HCT116 (cell line): ENCODE measurements at regions not wholly inside any gene's neighbourhood (a gene's known extent, or its start where the extent isn't known, plus 50 kb on each side); places are given as distances from the start of the nearest gene placed in this dataset.

Experiments
- ATAC-seq: fragments of 200-7000 bp; cut with Tn5 transposase; 2 replicates; pipeline ENCODE4 v1.9.1; 2020; ENCODE audit warnings: mild to moderate bottlenecking, moderate library complexity
- BruUV-seq: library from RNA; stranded (reverse); fragments of 400-500 nt; replicated peaks from 2 replicates; lab custom pipeline; 2021; lab: Mats Ljungman, UMichigan
- CTCF ChIA-PET: fragments of 300-600 bp; sonication (Branson Sonifier 250); formaldehyde crosslinking; loops from one replicate; lab custom pipeline; 2021; ENCODE audit warnings: antibody characterized with exemption; lab: Charles Lee
- POLR2A ChIA-PET: fragments of 300-600, 350-600 bp; sonication (Branson Sonifier 250); formaldehyde crosslinking; loops from one replicate; lab custom pipeline; 2021; ENCODE audit warnings: antibody characterized with exemption; lab: Charles Lee
- RAD21 ChIA-PET, 2 experiments: fragments of 300-600 bp; sonication (Branson Sonifier 250); formaldehyde crosslinking; loops; one replicate each; lab custom pipeline; 2023; ENCODE audit warnings: low total read pairs in 2 of 2; ENCODE audit not compliant: uncharacterized antibody in 2 of 2, unreplicated experiment in 2 of 2, low non-redundant PET in 1 of 2; lab: Charles Lee
- DNase-seq: peaks from one replicate; pipeline ENCODE4 v3.0.0-alpha.2; 2010; ENCODE audit warnings: low read depth, low spot score
- H2AFZ ChIP-seq: fragments of 200-600 bp; shearing (Covaris generic), sonication (generic); 2 replicates; pipeline ENCODE4 v1.6.1; 2017; ENCODE audit warnings: low read depth, mixed run types, mixed read lengths, antibody characterized with exemption, low read length; ENCODE audit not compliant: poor library complexity, severe bottlenecking
- H3K27ac ChIP-seq: 2 replicates; pipeline ENCODE4 v1.5.1; 2012; ENCODE audit warnings: low read depth, low read length
- H3K27me3 ChIP-seq: fragments of 200-600 bp; sonication (generic); 2 replicates; pipeline ENCODE4 v1.6.1; 2016; ENCODE audit warnings: mixed run types, low read length, mixed read lengths; ENCODE audit not compliant: insufficient read depth
- H3K36me3 ChIP-seq, 2 experiments: fragments of 200-500 bp in 1 of 2; fragments of 200-600 bp in 1 of 2; sonication (Bioruptor generic) in 1 of 2; sonication (generic) in 1 of 2; 2 replicates each; pipeline versions ENCODE4 v1.5.1 to v1.6.1; 2014 to 2016; ENCODE audit warnings: low read length in 2 of 2, inconsistent platforms in 1 of 2, mixed read lengths in 1 of 2, mixed run types in 1 of 2; ENCODE audit not compliant: insufficient read depth in 2 of 2, control insufficient read depth in 1 of 2
- H3K4me1 ChIP-seq, 2 experiments: fragments of 200-600 bp in 1 of 2; sonication (generic) in 1 of 2; 2 replicates each; pipeline versions ENCODE4 v1.5.1 to v1.6.1; 2012 to 2017; ENCODE audit warnings: low read length in 2 of 2, inconsistent platforms in 1 of 2, mild to moderate bottlenecking in 1 of 2, mixed read lengths in 1 of 2, mixed run types in 1 of 2, moderate library complexity in 1 of 2; ENCODE audit not compliant: insufficient read depth in 2 of 2, control insufficient read depth in 1 of 2
- H3K4me2 ChIP-seq: fragments of 200-600 bp; sonication (generic); 2 replicates; pipeline ENCODE4 v1.6.1; 2017; ENCODE audit warnings: mixed run types, low read length, mixed read lengths
- H3K4me3 ChIP-seq, 2 experiments: fragments of 200-600 bp in 1 of 2; sonication (generic) in 1 of 2; replicated peaks in 1 of 2; 2 replicates each; pipeline ENCODE4 v1.5.1; 2011 to 2016; ENCODE audit warnings: low read length in 2 of 2, control low read depth in 1 of 2, low read depth in 1 of 2, mild to moderate bottlenecking in 1 of 2, mixed read lengths in 1 of 2, mixed run types in 1 of 2
- H3K79me2 ChIP-seq: fragments of 200-600 bp; sonication (generic); 2 replicates; pipeline ENCODE4 v1.6.1; 2017; ENCODE audit warnings: mild to moderate bottlenecking, mixed run types, low read length, moderate library complexity, mixed read lengths; ENCODE audit not compliant: insufficient read depth
- H3K9ac ChIP-seq: fragments of 200-600 bp; sonication (generic); 2 replicates; pipeline ENCODE4 v1.6.1; 2016; ENCODE audit warnings: low read length, mixed read lengths
- H3K9me2 ChIP-seq: fragments of 200-600 bp; sonication (generic), shearing (Covaris generic); 2 replicates; pipeline ENCODE4 v1.6.1; 2017; ENCODE audit warnings: mixed run types, mild to moderate bottlenecking, moderate library complexity; ENCODE audit not compliant: insufficient read depth
- H3K9me3 ChIP-seq, 2 experiments: fragments of 200-500 bp in 1 of 2; fragments of 200-600 bp in 1 of 2; sonication (Bioruptor generic) in 1 of 2; sonication (generic) in 1 of 2; 2 replicates each; pipeline ENCODE4 v1.6.1; 2014 to 2017; ENCODE audit warnings: low read length in 2 of 2, mixed read lengths in 2 of 2, inconsistent platforms in 1 of 2, low read depth in 1 of 2, mild to moderate bottlenecking in 1 of 2, mixed run types in 1 of 2, moderate library complexity in 1 of 2; ENCODE audit not compliant: control insufficient read depth in 1 of 2, insufficient read depth in 1 of 2
- H4K20me1 ChIP-seq: fragments of 200-600 bp; sonication (generic), shearing (Covaris generic); 2 replicates; pipeline ENCODE4 v1.6.1; 2017; ENCODE audit warnings: mixed run types, mild to moderate bottlenecking, moderate library complexity; ENCODE audit not compliant: insufficient read depth
- EZH2 ChIP-seq: fragments of 200-600 bp; sonication (generic); IDR thresholded peaks from 2 replicates; pipeline ENCODE4 v1.6.1; 2017; ENCODE audit warnings: antibody characterized with exemption, mixed run types
- FOSL1 ChIP-seq: IDR thresholded peaks from 2 replicates; pipeline ENCODE4 v1.6.1; 2012; ENCODE audit warnings: low read depth
- POLR2A ChIP-seq: IDR thresholded peaks from 2 replicates; pipeline ENCODE4 v1.7.0; 2011; ENCODE audit warnings: borderline replicate concordance; ENCODE audit not compliant: insufficient read depth, insufficient read length; ENCODE audit errors: extremely low read depth
- RAD21 ChIP-seq: IDR thresholded peaks from 2 replicates; pipeline ENCODE4 v1.6.1; 2012; ENCODE audit warnings: low read depth, mild to moderate bottlenecking
- REST ChIP-seq: IDR thresholded peaks from 2 replicates; pipeline ENCODE4 v1.6.1; 2012; ENCODE audit warnings: low read depth
- SIN3A ChIP-seq: IDR thresholded peaks from 2 replicates; pipeline ENCODE4 v1.6.1; 2012; ENCODE audit warnings: low read depth
- SP1 ChIP-seq: IDR thresholded peaks from 2 replicates; pipeline ENCODE4 v1.6.1; 2012; ENCODE audit warnings: low read depth
- SRF ChIP-seq: IDR thresholded peaks from 2 replicates; pipeline ENCODE4 v1.6.1; 2012; ENCODE audit warnings: low read depth
- YY1 ChIP-seq: IDR thresholded peaks from 2 replicates; pipeline ENCODE4 v1.6.1; 2011; ENCODE audit warnings: low read length, low read depth, moderate library complexity, mild to moderate bottlenecking; ENCODE audit not compliant: insufficient replicate concordance; ENCODE audit errors: extremely low read depth
- ZFX ChIP-seq: fragments of 450-650 bp; IDR thresholded peaks from 2 replicates; pipeline ENCODE4 v1.6.1; 2017
- ZNF274 ChIP-seq: fragments of 200-500 bp; sonication (Bioruptor generic); IDR thresholded peaks from 2 replicates; pipeline ENCODE4 v1.6.1; 2014; ENCODE audit warnings: mild to moderate bottlenecking, low read depth, low read length, inconsistent platforms
- intact Hi-C: fragments of 100-400 bp; cut with micrococcal nuclease; formaldehyde crosslinking; loops from 2 replicates; pipeline ENCODE4 v1.10.0; 2022

GRCh38 chr12:77388445-77389265 lies 323.3 kb upstream of the E2F7 start:
- no peak overlapping the region for H3K4me2 ChIP-seq
- H3K9me3 ChIP-seq = no peaks in the 10 kb centered on the region
- H3K27me3 ChIP-seq = no peaks in the 10 kb centered on the region
- no peaks in the 10 kb centered on the region for H3K4me1 ChIP-seq
- H3K79me2 ChIP-seq = no peaks in the 10 kb centered on the region
- RAD21 ChIA-PET = no interaction called here
- CTCF ChIA-PET = no interaction called here
- no peaks in the 10 kb centered on the region for H4K20me1 ChIP-seq
- intact Hi-C loops = no loop called here
- no peak for TF ChIP-seq YY1
- no peak for TF ChIP-seq RAD21
- no peak for TF ChIP-seq REST
- no peak for TF ChIP-seq SRF
- TF ChIP-seq ZNF274 = no peak
- TF ChIP-seq POLR2A = no peak
- TF ChIP-seq FOSL1 = no peak
- TF ChIP-seq SIN3A = no peak
- TF ChIP-seq SP1 = no peak
- TF ChIP-seq ZFX = no peak
- TF ChIP-seq EZH2 = no peak
- no peak for ATAC-seq
- no peak overlapping the region for H3K9ac ChIP-seq
- POLR2A ChIA-PET = no interaction called here
- no peaks in the 10 kb centered on the region for H3K9me2 ChIP-seq
- H3K36me3 ChIP-seq = no peaks in the 10 kb centered on the region
- H2AFZ ChIP-seq = no peak overlapping the region
- BruUV-seq = no TSS peak
- no peak for DNase-seq
- H3K4me3 ChIP-seq = no peak overlapping the region
- no peak overlapping the region for H3K27ac ChIP-seq
